ENCODE measurements at regions not wholly inside any gene's neighbourhood (a gene's known extent, or its start where the extent isn't known, plus 50 kb on each side); places are given as distances from the start of the nearest gene placed in this dataset.
"Not testable (repeated sequence)": the region's sequence is repeated elsewhere in the genome, so short reads cannot be mapped to it uniquely, and the experiment has no call there.

DNA sequence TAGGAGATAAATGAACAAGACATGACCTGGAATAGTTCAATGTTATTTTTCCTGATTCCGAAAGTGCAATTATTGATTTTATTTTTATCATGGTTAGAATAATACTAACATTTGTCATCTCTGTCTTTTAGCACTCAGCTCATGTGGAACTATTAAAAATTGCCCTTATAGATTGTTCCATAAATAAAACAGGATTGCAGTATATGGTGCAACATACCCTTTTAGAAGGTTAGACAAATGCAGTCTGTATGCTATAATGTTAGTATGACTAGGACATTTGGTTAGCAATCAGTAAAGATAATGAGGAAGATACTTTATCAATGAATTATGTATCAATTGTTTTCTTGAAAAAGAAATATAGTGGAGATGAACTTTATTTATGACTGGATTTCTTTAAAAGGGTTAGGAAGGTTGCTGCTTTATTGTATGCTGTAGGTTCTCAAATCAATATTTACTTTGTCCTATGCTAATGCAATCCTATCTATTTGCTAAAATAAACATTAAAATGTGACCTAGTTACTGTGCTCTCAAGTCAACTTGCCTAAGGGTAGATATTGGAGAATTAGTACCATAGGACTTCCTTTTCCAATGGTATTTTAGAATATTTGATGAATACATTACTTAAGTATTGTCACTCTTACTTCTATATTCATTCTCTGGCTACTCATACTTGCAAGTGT lies 348.9 kb upstream of the ISL1 start:
- DNase-seq: peak; percentile 55

DNA sequence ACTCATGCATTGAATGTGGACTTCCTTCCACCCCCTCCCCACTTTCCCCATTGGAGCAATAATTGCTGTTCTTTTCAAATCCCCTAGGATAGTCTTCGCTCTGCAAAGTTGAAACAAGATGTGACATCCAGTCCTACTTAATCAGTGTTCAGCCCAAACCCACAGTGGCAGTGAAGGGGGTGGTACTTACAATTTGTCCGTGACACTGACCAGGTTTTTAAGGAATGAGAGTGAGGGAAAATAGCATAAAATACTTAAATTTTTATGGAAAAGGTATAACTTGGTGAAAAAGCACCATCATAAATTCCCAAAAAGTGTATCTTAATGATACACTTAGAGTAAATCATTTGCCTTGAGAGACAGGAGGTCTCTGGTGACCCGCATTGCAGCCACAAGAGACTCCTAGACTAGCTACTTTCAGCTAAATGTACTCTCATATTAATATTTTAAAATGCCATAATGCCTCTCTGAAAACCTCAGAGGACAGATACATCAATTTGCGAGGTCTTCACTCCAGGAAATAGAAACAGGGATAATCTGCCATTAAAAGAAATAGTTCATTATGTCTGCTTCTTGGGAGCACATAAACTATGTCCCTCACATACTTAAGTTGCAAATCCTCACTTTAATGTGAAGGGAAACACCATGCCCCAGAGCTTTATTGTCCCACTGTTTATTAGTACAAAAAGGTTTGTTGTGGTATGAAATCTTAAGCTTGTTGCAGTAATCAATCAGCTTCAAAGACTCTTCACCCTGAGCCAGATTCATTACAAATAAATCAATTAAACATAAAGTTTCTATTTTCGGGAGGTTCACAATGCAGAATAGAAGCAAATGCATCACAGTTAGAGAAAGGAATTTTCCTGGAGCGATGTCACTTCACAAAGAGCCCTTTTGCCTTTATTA lies 343.6 kb upstream of the ISL1 start:
- no peak for DNase-seq

DNA sequence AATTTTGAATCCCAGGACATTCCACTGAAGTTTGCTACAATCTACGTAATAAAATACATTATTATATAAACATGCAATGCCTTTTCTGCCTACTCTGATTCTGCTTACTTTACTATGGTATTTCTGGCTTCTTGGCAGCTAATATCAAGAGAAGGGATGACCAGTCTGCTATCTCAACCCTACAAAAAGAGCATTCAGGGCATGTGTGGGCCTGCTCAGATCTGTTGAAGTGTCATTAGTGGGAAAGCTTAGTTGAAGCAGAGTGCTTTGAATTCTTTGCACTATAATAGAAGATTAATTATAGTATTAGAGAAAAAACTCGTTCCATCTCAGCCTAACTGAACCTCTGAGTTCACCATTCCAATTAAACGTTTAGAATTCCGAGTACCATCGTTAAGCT lies 339.5 kb upstream of the ISL1 start:
- no peak for DNase-seq

DNA sequence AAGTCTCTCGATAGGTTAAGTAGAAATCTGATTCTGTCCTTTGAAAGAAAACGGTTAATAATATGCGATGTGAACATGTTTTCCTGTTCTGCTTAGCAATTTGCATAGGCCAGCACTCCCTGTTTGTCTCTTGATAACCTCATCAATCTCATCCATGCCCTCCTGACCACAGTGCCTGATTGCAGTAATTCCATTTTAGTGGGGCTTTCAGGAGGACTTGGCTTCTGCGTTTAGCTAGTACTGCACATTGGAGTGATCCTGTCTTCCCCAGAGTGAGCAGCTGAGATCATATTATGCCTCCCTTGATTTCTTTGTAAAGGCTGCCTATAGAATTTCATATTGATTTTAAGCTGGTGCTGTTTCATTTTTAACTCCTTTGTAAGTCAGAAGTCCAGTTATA lies 335.9 kb upstream of the ISL1 start:
- no peak for DNase-seq

DNA sequence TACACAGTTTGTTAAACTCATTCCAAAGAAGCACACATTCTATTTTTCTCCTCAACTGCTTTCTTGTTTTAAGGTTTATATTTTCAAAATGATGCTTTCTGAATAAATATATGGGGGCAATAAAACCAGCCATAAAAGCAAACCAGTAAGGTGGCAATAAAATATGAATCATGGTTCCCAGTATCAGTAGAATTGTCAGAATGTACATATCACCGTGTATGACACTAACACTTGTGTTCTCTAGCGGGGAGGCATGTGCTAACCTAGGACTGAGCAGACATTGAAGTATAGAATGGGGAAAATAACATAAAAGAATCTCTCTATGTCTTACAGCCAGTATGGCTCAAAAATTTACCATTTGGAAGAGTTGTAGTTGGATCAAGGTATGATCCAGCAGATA lies 329.9 kb upstream of the ISL1 start:
- DNase-seq: no peak

DNA sequence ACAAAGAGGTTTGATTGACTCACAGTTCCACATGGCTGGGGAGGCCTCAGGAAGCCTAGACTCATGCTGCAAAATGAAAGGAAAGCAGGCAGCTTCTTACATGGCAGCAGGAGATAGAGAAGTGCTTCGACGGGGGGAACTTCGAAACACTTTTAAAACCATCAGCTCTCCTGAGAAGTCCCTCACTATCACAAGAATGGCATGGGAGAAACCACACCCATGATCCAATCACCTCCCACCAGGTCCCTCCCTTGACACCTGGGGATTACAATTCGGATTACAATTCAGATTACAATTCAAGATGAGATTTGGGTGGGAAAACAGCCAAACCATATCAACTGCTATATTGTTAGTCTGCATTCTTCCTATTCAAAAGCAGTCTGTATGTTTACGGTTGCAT lies 322.3 kb upstream of the ISL1 start:
- DNase-seq: no peak

DNA sequence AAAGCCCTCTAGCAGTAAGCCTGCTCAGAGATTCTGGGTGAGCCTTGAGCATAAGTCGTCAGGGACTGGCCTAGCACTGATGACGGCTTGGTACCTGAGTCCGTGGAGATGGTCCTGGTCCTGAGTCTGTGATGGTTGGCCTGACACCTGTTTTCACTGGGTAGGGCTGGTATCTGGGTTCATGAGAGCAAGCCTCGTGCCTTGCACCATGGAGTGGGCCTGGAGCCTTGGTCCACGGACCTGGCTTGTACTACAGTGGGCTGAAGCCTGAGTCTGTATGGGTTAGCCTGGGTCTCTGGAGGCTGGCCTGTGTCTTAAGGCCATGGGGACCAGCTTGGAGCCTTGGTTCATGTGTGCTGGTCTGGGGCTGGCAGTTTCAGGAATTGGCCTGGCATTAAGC lies 310.3 kb upstream of the ISL1 start:
- DNase-seq: no peak

DNA sequence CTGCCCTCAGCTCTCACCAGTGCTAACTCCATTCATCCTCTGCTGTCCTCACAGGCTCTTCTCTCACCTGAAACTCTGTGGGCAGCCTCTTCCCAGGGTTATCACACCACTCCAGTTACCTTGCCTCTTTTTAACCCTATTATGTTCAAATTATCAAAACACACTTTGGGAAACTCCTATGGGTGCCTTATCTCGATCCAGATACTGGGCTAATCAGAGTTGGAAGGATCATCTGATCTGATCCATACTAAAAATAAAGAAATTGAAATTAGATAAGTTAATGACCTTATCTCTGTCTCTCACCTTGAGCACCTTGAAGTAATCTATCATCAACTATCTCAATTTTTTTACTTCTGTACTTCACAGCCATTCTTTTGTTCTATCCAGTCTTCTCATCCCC lies 300.5 kb upstream of the ISL1 start:
- DNase-seq: no peak

DNA sequence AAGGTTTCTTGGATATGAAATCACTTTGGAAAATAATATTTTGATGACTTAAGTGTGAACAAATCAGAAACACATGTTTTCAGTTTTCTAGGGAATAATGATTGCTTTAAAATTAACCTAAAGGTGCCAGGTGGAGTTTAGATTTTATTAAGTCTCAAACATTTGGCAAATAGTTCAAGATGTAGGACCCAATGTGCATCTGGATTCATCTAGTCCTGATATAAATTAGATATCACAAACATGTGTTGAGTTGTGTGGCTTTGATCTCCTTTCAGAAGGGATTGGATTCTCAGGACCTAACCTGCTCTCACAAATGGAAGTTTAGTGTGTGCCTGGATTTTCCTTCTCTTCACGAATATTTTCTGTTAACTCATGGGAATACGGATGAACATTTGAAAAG lies 291.4 kb upstream of the ISL1 start:
- DNase-seq: no peak

DNA sequence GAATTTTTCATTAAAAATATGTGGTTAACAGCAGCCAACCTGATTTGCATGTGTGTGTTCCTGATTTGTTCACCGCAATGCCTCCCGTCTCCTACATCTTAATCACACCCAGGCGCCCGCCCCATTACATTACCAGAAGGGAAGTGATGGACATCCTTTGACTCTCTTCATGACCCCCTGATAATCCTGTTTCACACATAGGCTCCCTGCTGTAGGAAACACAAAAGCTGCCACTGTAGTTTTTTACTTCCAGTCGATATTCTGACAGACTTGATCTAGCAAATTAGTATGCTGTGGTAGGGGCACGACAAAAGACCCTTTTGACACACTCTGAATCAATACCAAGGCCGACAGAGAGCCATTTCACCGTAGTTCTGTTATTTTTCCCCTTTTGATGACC lies 287.8 kb upstream of the ISL1 start:
- DNase-seq: no peak

DNA sequence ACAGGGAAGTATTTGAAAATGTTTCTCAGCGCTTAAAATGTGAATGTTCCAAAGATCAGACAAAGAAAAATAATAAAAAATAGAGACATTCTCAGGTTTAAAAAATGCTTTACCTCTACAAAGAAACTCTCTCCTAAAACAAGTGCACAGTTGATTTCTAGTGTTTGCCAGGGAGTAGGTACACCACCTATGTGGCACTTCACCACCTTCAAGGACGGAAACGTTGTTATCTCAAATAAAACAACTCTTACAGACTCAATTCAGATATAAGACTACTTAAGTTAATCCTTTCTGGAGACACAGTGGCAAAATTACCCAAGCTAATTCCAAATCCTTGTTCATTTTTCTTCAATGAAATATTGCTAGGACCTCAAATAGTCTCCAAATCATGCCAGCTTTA lies 286.4 kb upstream of the ISL1 start:
- no peak for DNase-seq

DNA sequence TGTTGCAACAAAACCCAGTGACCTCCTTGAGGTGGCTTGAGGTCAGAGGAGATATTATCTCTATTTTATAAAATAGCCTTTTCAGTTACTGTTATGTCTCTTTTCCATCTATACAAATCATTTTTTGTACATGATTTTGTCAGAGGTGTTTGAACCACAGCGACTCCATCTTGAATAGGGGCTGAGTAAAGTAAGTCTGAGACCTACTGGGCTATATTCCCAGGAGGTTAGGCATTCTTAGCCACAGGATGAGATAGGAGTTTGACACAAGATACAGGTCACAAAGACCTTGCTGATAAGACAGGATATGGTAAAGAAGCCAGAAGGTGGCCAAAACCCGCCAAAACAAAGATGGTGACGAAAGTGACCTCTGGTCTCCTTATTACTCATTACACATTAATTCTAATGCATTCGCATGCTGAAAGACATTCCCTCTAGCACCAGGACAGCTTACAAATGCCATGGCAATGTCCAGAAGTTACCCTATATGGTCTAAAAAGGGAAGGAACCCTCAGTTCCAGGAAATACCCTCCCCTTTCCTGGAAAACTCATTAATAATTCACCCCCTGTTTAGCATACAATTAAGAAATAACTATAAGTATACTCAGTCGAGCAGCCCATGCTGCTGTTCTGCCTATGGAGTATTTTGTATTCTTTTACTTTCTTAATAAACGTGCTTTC lies 283.9 kb upstream of the ISL1 start:
- DNase-seq: no peak

DNA sequence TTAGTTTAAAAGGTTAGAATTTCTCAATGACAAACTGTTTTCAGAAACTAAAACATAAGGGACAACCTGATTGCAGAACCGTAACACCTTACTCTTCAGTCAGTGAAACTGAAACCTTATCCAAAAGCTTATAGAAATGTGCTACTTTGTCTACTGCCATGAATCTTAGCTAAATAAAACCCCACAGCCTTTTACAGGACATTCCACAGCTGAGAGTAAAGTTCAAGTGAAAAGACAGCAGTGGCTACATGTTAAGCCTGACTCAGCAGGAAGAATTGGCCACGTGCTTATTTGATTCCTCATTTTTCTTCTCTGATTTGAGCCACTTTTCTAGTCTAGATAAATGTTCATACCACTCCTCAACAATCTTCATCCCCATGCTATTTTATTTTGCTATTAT lies 278.7 kb upstream of the ISL1 start:
- no peak for DNase-seq

DNA sequence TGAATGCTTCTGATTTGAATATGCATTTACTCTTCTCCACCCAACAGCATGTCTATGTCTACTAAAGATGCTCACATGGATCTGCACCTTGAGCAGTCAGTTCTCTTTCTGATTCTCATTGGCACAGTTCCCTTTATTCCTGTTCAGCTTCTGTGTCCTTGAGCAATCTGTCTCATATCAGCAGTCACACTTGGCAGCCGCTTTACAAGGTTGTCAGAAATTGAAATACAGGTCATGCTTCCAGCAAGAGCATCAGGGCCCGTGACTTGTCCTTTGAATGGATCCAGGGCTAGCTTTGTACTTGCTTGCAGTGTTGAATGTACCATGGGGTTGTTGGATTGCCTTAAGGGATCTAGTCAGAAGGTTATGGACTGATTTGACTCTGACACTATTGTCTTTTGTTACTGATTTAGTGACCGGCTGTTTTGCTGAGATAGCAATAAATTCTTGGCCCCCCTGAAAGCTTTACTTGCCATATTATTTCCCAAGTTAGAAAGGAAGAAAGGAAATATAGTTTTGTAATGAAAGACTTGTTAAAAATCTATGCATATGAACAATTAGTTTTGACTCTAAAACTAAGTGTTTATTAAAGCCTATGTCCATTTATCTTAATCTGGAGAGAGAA lies 273.4 kb upstream of the ISL1 start:
- no peak for DNase-seq

DNA sequence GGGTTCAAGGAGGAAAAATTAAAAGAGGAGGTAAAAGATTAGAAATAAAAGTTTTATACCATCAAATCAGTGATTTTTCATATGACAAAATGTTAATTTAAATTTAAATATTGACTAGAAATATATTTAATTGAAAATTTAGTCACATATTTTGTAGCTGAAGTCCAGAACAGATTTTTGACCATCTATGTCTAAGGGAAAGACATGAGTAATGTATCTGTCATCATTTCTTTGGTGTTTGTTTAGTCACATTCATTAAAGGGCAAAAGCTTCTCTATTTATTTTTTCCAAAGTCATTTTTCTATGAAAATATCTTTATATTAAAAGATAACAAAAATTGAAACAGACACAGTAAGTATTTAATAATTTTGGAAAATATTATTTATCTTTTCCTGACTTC lies 252.0 kb upstream of the ISL1 start:
- no peak for DNase-seq

DNA sequence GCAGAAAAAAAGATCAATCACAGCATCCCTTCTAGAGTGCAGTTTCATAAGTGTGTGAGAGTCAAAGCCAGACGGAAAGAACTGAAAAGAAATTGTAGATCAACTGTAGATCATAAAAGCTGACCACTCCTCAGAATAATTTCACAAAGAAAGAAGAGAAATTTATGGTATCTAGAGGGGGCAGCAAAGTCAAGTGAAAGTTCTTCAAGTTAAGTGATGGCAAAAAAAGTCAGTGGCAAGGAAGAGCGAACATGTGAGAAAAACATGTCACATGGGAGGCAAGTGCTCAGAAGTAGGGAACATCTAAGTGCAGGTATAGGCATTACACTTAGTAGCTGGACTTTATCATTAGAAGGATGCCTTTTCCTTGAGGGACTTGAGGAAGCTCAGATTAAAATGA lies 245.1 kb upstream of the ISL1 start:
- peak; percentile 11 for DNase-seq

DNA sequence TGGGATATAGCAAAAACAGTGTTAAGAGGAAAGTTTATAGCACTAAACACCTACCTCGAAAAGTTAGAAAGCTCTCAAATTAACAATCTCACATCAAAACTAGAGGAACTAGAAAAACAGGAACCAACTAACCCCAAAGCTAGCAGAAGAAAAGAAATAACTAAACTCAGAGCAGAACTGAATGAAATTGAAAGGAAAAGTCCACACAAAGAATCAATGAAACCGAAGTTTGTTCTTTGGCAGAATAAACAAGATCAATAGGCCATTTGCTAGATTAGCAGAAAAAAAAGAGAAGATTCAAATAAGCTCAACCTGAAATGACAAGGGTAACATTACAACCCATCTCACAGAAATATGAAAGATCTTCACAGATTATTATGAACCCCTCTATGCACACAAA lies 234.8 kb upstream of the ISL1 start:
- no peak for DNase-seq

DNA sequence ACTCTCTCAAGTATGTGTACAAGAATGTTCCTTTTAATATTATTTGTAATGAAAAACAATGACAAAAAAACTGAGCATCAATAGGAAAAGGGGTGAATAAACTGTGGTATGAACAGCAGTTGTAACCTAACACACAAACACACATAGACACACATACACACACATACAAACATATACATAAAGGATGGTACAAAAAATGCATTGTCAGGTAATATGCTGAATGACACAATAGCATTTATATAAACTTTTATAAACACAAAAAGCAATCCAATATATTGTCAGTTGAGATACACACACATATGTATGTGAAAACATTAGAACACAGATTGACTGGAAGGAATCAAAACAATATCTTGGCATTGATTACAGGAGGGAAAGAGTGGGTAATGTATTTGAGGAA lies 227.0 kb upstream of the ISL1 start:
- DNase-seq: no peak

DNA sequence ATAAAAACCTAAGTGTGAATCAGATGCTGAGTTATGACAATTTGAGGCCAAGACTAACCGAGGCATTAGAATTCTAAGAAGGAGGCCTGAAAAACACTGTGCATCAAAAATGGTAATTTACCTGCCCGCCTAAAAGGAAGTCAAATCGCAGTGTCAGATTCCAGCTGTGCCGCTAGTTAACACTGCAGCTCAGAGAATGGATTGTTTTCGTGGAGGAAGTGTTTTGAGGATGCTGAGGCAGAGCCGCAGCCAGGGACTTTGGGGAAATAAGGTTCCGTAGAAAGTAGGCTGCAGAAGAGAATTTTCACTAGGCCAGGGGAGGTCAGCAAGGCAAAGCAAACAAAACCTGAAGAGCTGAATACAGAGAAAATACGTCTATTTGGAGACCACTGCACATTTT lies 226.4 kb upstream of the ISL1 start:
- no peak for DNase-seq

DNA sequence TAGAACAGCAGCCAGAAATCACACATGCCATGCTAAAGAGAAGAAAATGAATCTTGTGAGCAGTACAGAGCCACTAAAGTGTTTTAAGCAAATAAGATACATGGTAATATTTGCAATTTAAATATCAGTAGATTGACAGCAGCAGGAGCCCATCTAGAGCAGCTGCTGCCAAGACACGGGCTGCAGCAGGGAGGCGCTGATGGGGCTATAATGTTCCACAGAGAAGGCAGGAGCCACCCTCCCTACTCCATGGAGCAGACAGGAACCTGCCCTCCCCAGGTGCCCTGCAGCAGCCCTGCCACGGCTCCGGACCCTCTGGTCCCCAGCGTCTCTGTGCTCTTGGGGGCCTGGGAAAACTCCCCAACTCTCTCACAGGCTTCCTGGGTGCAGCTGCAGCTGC lies 224.1 kb upstream of the ISL1 start:
- no peak for DNase-seq

DNA sequence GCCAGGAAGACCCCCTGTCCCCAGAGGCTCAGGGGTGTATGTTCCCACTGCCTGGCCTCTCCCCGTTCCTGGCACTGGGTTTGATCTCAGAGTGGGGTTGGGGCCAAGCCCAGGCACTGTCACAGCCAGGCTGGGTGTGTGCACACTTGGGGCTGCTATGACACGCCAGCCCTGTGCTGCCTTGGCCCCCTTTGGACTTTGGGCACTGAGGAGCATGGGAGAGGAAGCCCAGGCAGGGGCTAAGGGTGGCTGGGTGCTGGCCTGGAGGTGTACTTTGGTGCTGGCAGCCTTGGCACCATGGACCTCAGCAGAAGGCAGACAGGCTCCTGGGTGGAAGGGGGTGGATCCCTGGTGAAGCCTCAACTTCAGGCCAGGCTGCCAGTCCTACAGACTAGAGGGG lies 223.6 kb upstream of the ISL1 start:
- no peak for DNase-seq

DNA sequence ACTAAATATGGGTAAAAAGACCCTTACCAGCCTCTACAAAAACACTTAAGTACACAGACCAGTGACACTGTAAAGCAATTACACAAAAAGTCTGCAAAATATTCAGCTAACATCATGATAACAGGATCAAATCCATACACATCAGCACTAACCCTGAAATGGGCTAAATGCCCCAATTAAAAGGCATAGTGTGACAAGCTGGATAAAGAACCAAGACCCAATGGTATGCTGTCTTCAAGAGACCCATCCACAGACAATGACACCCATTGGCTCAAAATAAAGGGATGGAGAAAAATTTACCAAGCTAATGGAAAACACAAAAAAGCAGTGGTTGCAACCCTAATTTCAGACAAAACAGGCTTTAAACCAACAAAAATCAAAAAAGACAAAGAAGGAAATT lies 221.0 kb upstream of the ISL1 start:
- no peak for DNase-seq

DNA sequence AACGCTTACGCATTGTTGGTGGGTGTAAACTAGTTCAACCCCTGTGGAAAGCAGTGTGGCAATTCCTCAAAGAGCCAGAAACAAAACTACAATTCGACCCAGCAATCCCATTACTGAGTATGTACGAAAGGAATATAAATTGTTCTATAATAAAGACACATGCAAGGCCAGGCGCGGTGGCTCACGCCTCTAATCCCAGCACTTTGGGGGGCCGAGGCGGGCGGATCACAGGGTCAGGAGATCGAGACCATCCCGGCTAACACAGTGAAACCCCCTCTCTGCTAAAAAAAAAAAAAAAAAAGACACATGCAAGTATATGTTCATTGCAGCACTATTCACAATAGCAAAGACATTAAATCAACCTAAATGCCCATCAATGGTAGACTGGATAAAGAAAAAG lies 217.6 kb upstream of the ISL1 start:
- not testable (repeated sequence) for DNase-seq

Measured in DMS53 (cell line).